Liver (tissue), 8 donors: ENCODE measurements at regions not wholly inside any gene's neighbourhood (a gene's known extent, or its start where the extent isn't known, plus 50 kb on each side); places are given as distances from the start of the nearest gene placed in this dataset.

Experiments used
- DNase-seq: peaks from one replicate; pipeline ENCODE4 v3.0.0-alpha.2; 2017; ENCODE audit warnings: low spot score
- H3K27ac ChIP-seq, 2 donors: one replicate each; pipeline ENCODE4 v1.7.0; 2013; ENCODE audit warnings: inconsistent platforms in 2 of 2, low read length in 2 of 2, control low read depth in 1 of 2, low read depth in 1 of 2, mild to moderate bottlenecking in 1 of 2
- H3K27me3 ChIP-seq, 4 donors: one replicate each; pipeline versions ENCODE4 v1.6.1 to v1.7.0; 2013; ENCODE audit warnings: low read length in 3 of 4, inconsistent platforms in 1 of 4, mild to moderate bottlenecking in 1 of 4, moderate library complexity in 1 of 4; ENCODE audit not compliant: control insufficient read depth in 4 of 4, insufficient read depth in 4 of 4
- H3K36me3 ChIP-seq, 4 donors: one replicate each; pipeline versions ENCODE4 v1.6.1 to v1.7.0; 2013; ENCODE audit warnings: low read length in 3 of 4, mild to moderate bottlenecking in 3 of 4, low read depth in 1 of 4, moderate library complexity in 1 of 4; ENCODE audit not compliant: control insufficient read depth in 4 of 4, insufficient read depth in 3 of 4
- H3K4me1 ChIP-seq, 4 donors: one replicate each; pipeline versions ENCODE4 v1.6.1 to v1.7.0; 2013; ENCODE audit warnings: low read length in 3 of 4, mild to moderate bottlenecking in 3 of 4, moderate library complexity in 1 of 4; ENCODE audit not compliant: control insufficient read depth in 4 of 4, insufficient read depth in 4 of 4
- H3K4me3 ChIP-seq, 3 donors: one replicate each; pipeline versions ENCODE4 v1.6.1 to v1.7.0; 2013; ENCODE audit warnings: low read length in 3 of 3, control low read depth in 1 of 3, low read depth in 1 of 3, mild to moderate bottlenecking in 1 of 3
- H3K9ac ChIP-seq, 2 donors: one replicate each; pipeline ENCODE4 v1.7.0; 2013; ENCODE audit warnings: low read length in 2 of 2, mild to moderate bottlenecking in 2 of 2, moderate library complexity in 2 of 2, control low read depth in 1 of 2, low read depth in 1 of 2
- H3K9me3 ChIP-seq, 4 donors: one replicate each; pipeline versions ENCODE4 v1.6.1 to v1.7.0; 2013; ENCODE audit warnings: low read length in 3 of 4; ENCODE audit not compliant: control insufficient read depth in 4 of 4
- EGR1 ChIP-seq, 2 donors: IDR thresholded peaks; 2 replicates each; pipeline ENCODE4 v1.6.1; 2016 to 2018; ENCODE audit warnings: antibody characterized with exemption in 2 of 2, low read depth in 2 of 2
- FOXA1 ChIP-seq: IDR thresholded peaks from 2 replicates; pipeline ENCODE4 v1.6.1; 2016; ENCODE audit warnings: antibody characterized with exemption
- GABPA ChIP-seq, 2 donors: IDR thresholded peaks in 1 of 2; conservative IDR thresholded peaks in 1 of 2; 2 replicates each; pipeline ENCODE4 v1.6.1; 2016; ENCODE audit warnings: antibody characterized with exemption in 2 of 2, mild to moderate bottlenecking in 1 of 2, moderate library complexity in 1 of 2
- HNF4A ChIP-seq, 2 donors: conservative IDR thresholded peaks; 2 replicates each; pipeline ENCODE4 v1.6.1; 2016; ENCODE audit warnings: antibody characterized with exemption in 2 of 2, mild to moderate bottlenecking in 2 of 2
- HNF4G ChIP-seq: IDR thresholded peaks from 2 replicates; pipeline ENCODE4 v1.6.1; 2016; ENCODE audit warnings: antibody characterized with exemption
- MAX ChIP-seq: IDR thresholded peaks from 2 replicates; pipeline ENCODE4 v1.6.1; 2016; ENCODE audit warnings: antibody characterized with exemption
- NR2F2 ChIP-seq: IDR thresholded peaks from 2 replicates; pipeline ENCODE4 v1.6.1; 2016; ENCODE audit warnings: antibody characterized with exemption
- RAD21 ChIP-seq, 2 donors: IDR thresholded peaks; 2 replicates each; pipeline ENCODE4 v1.6.1; 2016; ENCODE audit warnings: antibody characterized with exemption in 2 of 2, mild to moderate bottlenecking in 2 of 2
- REST ChIP-seq: IDR thresholded peaks from 2 replicates; pipeline ENCODE4 v1.6.1; 2016; ENCODE audit warnings: antibody characterized with exemption, mild to moderate bottlenecking
- SP1 ChIP-seq: IDR thresholded peaks from 2 replicates; pipeline ENCODE4 v1.6.1; 2018; ENCODE audit warnings: antibody characterized with exemption, mild to moderate bottlenecking
- TAF1 ChIP-seq: conservative IDR thresholded peaks from 2 replicates; pipeline ENCODE4 v1.6.1; 2016; ENCODE audit warnings: antibody characterized with exemption, mild to moderate bottlenecking
- YY1 ChIP-seq: IDR thresholded peaks from 2 replicates; pipeline ENCODE4 v1.6.1; 2016; ENCODE audit warnings: antibody characterized with exemption, mild to moderate bottlenecking
- WGBS: extraction: QIAGEN DNeasy Blood & Tissue Kit; methylation state at CpG from one replicate; pipeline ENCODE4 v1.1.7; 2013; 5-methylcytosine and 5-hydroxymethylcytosine counted together
- TF ChIP-seq, protein P1 (sequence below): IDR thresholded peaks from 2 replicates; pipeline ENCODE4 v1.6.1; 2016; ENCODE audit warnings: antibody characterized with exemption
- TF ChIP-seq, protein P2 (sequence below): IDR thresholded peaks from 2 replicates; pipeline ENCODE4 v1.6.1; 2016; ENCODE audit warnings: antibody characterized with exemption
- TF ChIP-seq, protein P3 (sequence below): fragments of 150-350 bp; IDR thresholded peaks from 2 replicates; pipeline ENCODE4 v1.5.1; 2017; ENCODE audit warnings: improper control_type of control experiment, low read depth, low read length; ENCODE audit not compliant: missing input control
- donor health status: healthy.
- donor health status: healthy.
- donor health status: healthy.
- donor health status: healthy.
- donor health status: healthy.

DNA sequence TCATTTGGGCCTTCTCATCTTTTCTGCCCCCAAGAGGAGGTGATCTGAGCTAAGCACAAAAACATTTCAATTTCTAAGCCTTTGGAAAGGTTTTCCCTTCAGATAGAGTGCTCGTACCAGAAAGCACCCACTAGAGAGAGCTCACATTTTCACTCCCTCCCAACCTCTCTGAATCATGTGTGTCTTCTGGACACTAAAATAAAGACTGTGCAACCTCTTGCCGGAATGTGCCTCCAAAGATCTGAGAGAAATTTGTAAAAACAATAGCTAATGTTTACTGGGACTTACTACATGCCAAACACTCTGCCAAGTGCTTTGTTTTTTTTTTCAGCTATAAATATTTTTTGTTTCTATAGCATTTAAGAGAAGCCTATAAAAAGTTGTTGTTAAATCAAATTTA, 120.6 kb upstream of the LNX1 start (continued):
- TF ChIP-seq TAF1 (no peak), EGR1 (IDR thresholded peaks at IDR 0.05; ENCODE audit: low read depth in 2 of 2) (no peak), FOXA1 (no peak), NR2F2 (no peak), SP1 (no peak)

- Histone ChIP-seq H3K27me3 (no peaks in the 10 kb centered on the region), H3K9me3 (no peaks in the 10 kb centered on the region), H3K4me3 (no peak overlapping the region), H3K27ac (no peak overlapping the region), H3K9ac (no peak overlapping the region), H3K4me1 (peaks cover 0 to 7% (median 3%) of the 10 kb centered on the region in 4 donors), H3K36me3 (no peaks in the 10 kb centered on the region)
- DNase-seq: no peak
- TF ChIP-seq, protein P1, sequence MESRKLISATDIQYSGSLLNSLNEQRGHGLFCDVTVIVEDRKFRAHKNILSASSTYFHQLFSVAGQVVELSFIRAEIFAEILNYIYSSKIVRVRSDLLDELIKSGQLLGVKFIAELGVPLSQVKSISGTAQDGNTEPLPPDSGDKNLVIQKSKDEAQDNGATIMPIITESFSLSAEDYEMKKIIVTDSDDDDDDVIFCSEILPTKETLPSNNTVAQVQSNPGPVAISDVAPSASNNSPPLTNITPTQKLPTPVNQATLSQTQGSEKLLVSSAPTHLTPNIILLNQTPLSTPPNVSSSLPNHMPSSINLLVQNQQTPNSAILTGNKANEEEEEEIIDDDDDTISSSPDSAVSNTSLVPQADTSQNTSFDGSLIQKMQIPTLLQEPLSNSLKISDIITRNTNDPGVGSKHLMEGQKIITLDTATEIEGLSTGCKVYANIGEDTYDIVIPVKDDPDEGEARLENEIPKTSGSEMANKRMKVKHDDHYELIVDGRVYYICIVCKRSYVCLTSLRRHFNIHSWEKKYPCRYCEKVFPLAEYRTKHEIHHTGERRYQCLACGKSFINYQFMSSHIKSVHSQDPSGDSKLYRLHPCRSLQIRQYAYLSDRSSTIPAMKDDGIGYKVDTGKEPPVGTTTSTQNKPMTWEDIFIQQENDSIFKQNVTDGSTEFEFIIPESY: no peak
- TF ChIP-seq, protein P2, sequence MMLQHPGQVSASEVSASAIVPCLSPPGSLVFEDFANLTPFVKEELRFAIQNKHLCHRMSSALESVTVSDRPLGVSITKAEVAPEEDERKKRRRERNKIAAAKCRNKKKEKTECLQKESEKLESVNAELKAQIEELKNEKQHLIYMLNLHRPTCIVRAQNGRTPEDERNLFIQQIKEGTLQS: no peak
- no peak for TF ChIP-seq HNF4G
- TF ChIP-seq RAD21 (IDR thresholded peaks at IDR 0.05): no peak
- TF ChIP-seq EGR1 (IDR thresholded peaks at IDR 0.05; ENCODE audit: low read depth in 2 of 2): no peak
- TF ChIP-seq YY1: no peak
- TF ChIP-seq, protein P3, sequence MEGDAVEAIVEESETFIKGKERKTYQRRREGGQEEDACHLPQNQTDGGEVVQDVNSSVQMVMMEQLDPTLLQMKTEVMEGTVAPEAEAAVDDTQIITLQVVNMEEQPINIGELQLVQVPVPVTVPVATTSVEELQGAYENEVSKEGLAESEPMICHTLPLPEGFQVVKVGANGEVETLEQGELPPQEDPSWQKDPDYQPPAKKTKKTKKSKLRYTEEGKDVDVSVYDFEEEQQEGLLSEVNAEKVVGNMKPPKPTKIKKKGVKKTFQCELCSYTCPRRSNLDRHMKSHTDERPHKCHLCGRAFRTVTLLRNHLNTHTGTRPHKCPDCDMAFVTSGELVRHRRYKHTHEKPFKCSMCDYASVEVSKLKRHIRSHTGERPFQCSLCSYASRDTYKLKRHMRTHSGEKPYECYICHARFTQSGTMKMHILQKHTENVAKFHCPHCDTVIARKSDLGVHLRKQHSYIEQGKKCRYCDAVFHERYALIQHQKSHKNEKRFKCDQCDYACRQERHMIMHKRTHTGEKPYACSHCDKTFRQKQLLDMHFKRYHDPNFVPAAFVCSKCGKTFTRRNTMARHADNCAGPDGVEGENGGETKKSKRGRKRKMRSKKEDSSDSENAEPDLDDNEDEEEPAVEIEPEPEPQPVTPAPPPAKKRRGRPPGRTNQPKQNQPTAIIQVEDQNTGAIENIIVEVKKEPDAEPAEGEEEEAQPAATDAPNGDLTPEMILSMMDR: no peak
- TF ChIP-seq REST: no peak
- WGBS: 93% methylated on average over 1 of the region's 1 CpG
Observed at GRCh38 chr4:53709693-53710092, 118.4 kb upstream of the LNX1 start.

- H3K9ac ChIP-seq: no peak overlapping the region
- no peak for DNase-seq
- TF ChIP-seq GABPA (IDR thresholded peaks at IDR 0.05 in 1 of 2, conservative IDR thresholded peaks at IDR 0.05 in 1 of 2) (no peak), TAF1 (no peak), SP1 (no peak), NR2F2 (no peak), MAX (no peak), HNF4A (conservative IDR thresholded peaks at IDR 0.05) (no peak)
- TF ChIP-seq, protein P2: no peak
- TF ChIP-seq, protein P1: no peak
- peaks cover 0 to 21% (median 9%) of the 10 kb centered on the region in 4 donors for H3K4me1 ChIP-seq
- H3K27me3 ChIP-seq: no peaks in the 10 kb centered on the region
- H3K27ac ChIP-seq: no peak overlapping the region
- H3K4me3 ChIP-seq: no peak overlapping the region
- 95% methylated on average over 2 of the region's 2 CpGs for WGBS
- H3K9me3 ChIP-seq: no peaks in the 10 kb centered on the region
- H3K36me3 ChIP-seq: no peaks in the 10 kb centered on the region
Observed at GRCh38 chr4:53707491-53707890, 116.2 kb upstream of the LNX1 start.
